ENCODE measurements at regions not wholly inside any gene's neighbourhood (a gene's known extent, or its start where the extent isn't known, plus 50 kb on each side); places are given as distances from the start of the nearest gene placed in this dataset.

GRCh38 chr20:12156252-12156651, 238.6 kb downstream of the BTBD3 start:
- no peak for ATAC-seq
- H3K4me1 Mint-ChIP-seq (ENCODE audit: low read depth), result no peaks in the 10 kb centered on the region
- no peak overlapping the region for H3K4me3 Mint-ChIP-seq
- DNase-seq, result no peak
- peaks cover 13% of the 10 kb centered on the region for H3K9me3 Mint-ChIP-seq
- no peaks in the 10 kb centered on the region for H3K36me3 Mint-ChIP-seq (ENCODE audit: insufficient read depth)
- H3K27me3 Mint-ChIP-seq (ENCODE audit: low read depth), result no peaks in the 10 kb centered on the region

- Mint-ChIP-seq H3K9me3 (peaks cover 9% of the 10 kb centered on the region), H3K4me3 (no peak overlapping the region), H3K4me1 (ENCODE audit: low read depth) (no peaks in the 10 kb centered on the region), H3K27me3 (ENCODE audit: low read depth) (no peaks in the 10 kb centered on the region), H3K36me3 (ENCODE audit: insufficient read depth) (no peaks in the 10 kb centered on the region)
- ATAC-seq, result no peak
- no peak for DNase-seq
Observed at GRCh38 chr20:12159261-12159660, 241.6 kb downstream of the BTBD3 start.

GRCh38 chr20:12161734-12162133, 244.0 kb downstream of the BTBD3 start:
- no peak for ATAC-seq

GRCh38 chr20:12166053-12166717, 248.5 kb downstream of the BTBD3 start:
- no peaks in the 10 kb centered on the region for H3K27me3 Mint-ChIP-seq (ENCODE audit: low read depth)
- no peak for DNase-seq
- H3K9me3 Mint-ChIP-seq, result peaks cover 14% of the 10 kb centered on the region
- H3K4me3 Mint-ChIP-seq, result no peak overlapping the region
- no peaks in the 10 kb centered on the region for H3K4me1 Mint-ChIP-seq (ENCODE audit: low read depth)
- no peak for ATAC-seq
- no peaks in the 10 kb centered on the region for H3K36me3 Mint-ChIP-seq (ENCODE audit: insufficient read depth)

More at GRCh38 chr20:12161734-12162133, 244.0 kb downstream of the BTBD3 start:
- Mint-ChIP-seq H3K27me3 (ENCODE audit: low read depth) (no peaks in the 10 kb centered on the region), H3K4me1 (ENCODE audit: low read depth) (no peaks in the 10 kb centered on the region), H3K36me3 (ENCODE audit: insufficient read depth) (no peaks in the 10 kb centered on the region), H3K4me3 (no peak overlapping the region), H3K9me3 (peaks cover 5% of the 10 kb centered on the region)
- no peak for DNase-seq

- no peak for ATAC-seq
- DNase-seq, result no peak
- Mint-ChIP-seq H3K4me3 (no peak overlapping the region), H3K9me3 (peaks cover 25% of the 10 kb centered on the region), H3K27me3 (ENCODE audit: low read depth) (no peaks in the 10 kb centered on the region), H3K36me3 (ENCODE audit: insufficient read depth) (no peaks in the 10 kb centered on the region), H3K4me1 (ENCODE audit: low read depth) (no peaks in the 10 kb centered on the region)
Observed at GRCh38 chr20:12170406-12170805, 252.7 kb downstream of the BTBD3 start.

GRCh38 chr20:12171923-12172524, 254.3 kb downstream of the BTBD3 start:
- ATAC-seq (no peak), DNase-seq (no peak)
- H3K4me1 Mint-ChIP-seq (ENCODE audit: low read depth), result no peaks in the 10 kb centered on the region
- H3K4me3 Mint-ChIP-seq, result no peak overlapping the region
- H3K36me3 Mint-ChIP-seq (ENCODE audit: insufficient read depth), result no peaks in the 10 kb centered on the region
- H3K9me3 Mint-ChIP-seq, result peaks cover 28% of the 10 kb centered on the region
- no peaks in the 10 kb centered on the region for H3K27me3 Mint-ChIP-seq (ENCODE audit: low read depth)

- no peak overlapping the region for H3K4me3 Mint-ChIP-seq
- H3K36me3 Mint-ChIP-seq (ENCODE audit: insufficient read depth), result no peaks in the 10 kb centered on the region
- ATAC-seq (no peak), DNase-seq (no peak)
- H3K9me3 Mint-ChIP-seq, result peaks cover 20% of the 10 kb centered on the region
- no peaks in the 10 kb centered on the region for H3K27me3 Mint-ChIP-seq (ENCODE audit: low read depth)
- H3K4me1 Mint-ChIP-seq (ENCODE audit: low read depth), result no peaks in the 10 kb centered on the region
Observed at GRCh38 chr20:12173347-12174012, 255.8 kb downstream of the BTBD3 start.

- no peak for DNase-seq
- no peaks in the 10 kb centered on the region for H3K36me3 Mint-ChIP-seq (ENCODE audit: insufficient read depth)
- H3K4me1 Mint-ChIP-seq (ENCODE audit: low read depth), result no peaks in the 10 kb centered on the region
- no peaks in the 10 kb centered on the region for H3K27me3 Mint-ChIP-seq (ENCODE audit: low read depth)
- peaks cover 23% of the 10 kb centered on the region for H3K9me3 Mint-ChIP-seq
- no peak for ATAC-seq
- H3K4me3 Mint-ChIP-seq, result no peak overlapping the region
Observed at GRCh38 chr20:12175538-12175937, 257.8 kb downstream of the BTBD3 start.

- Mint-ChIP-seq H3K36me3 (ENCODE audit: insufficient read depth) (no peaks in the 10 kb centered on the region), H3K9me3 (peaks cover 23% of the 10 kb centered on the region), H3K4me3 (no peak overlapping the region), H3K27me3 (ENCODE audit: low read depth) (no peaks in the 10 kb centered on the region), H3K4me1 (ENCODE audit: low read depth) (no peaks in the 10 kb centered on the region)
- ATAC-seq, result no peak
- no peak for DNase-seq
Observed at GRCh38 chr20:12177657-12178293, 260.1 kb downstream of the BTBD3 start.

- DNase-seq (no peak), ATAC-seq (no peak)
- Mint-ChIP-seq H3K9me3 (peaks cover 23% of the 10 kb centered on the region), H3K4me1 (ENCODE audit: low read depth) (no peaks in the 10 kb centered on the region), H3K27me3 (ENCODE audit: low read depth) (no peaks in the 10 kb centered on the region), H3K36me3 (ENCODE audit: insufficient read depth) (no peaks in the 10 kb centered on the region), H3K4me3 (no peak overlapping the region)
Observed at GRCh38 chr20:12179692-12180091, 262.0 kb downstream of the BTBD3 start.

- Mint-ChIP-seq H3K4me3 (no peak overlapping the region), H3K36me3 (ENCODE audit: insufficient read depth) (no peaks in the 10 kb centered on the region), H3K9me3 (peaks cover 18% of the 10 kb centered on the region), H3K27me3 (ENCODE audit: low read depth) (no peaks in the 10 kb centered on the region), H3K4me1 (ENCODE audit: low read depth) (no peaks in the 10 kb centered on the region)
- DNase-seq, result no peak
- no peak for ATAC-seq
Observed at GRCh38 chr20:12180107-12180661, 262.5 kb downstream of the BTBD3 start.

GRCh38 chr20:12198281-12198680, 280.6 kb downstream of the BTBD3 start:
- no peaks in the 10 kb centered on the region for H3K36me3 Mint-ChIP-seq (ENCODE audit: insufficient read depth)
- no peaks in the 10 kb centered on the region for H3K4me1 Mint-ChIP-seq (ENCODE audit: low read depth)
- ATAC-seq (no peak), DNase-seq (no peak)
- H3K4me3 Mint-ChIP-seq, result no peak overlapping the region
- H3K27me3 Mint-ChIP-seq (ENCODE audit: low read depth), result no peaks in the 10 kb centered on the region
- H3K9me3 Mint-ChIP-seq, result no peaks in the 10 kb centered on the region

GRCh38 chr20:12199703-12200102, 282.0 kb downstream of the BTBD3 start:
- no peaks in the 10 kb centered on the region for H3K27me3 Mint-ChIP-seq (ENCODE audit: low read depth)
- H3K4me3 Mint-ChIP-seq, result no peak overlapping the region
- H3K4me1 Mint-ChIP-seq (ENCODE audit: low read depth), result no peaks in the 10 kb centered on the region
- ATAC-seq (no peak), DNase-seq (no peak)
- H3K36me3 Mint-ChIP-seq (ENCODE audit: insufficient read depth), result no peaks in the 10 kb centered on the region
- no peaks in the 10 kb centered on the region for H3K9me3 Mint-ChIP-seq

- no peaks in the 10 kb centered on the region for H3K27me3 Mint-ChIP-seq (ENCODE audit: low read depth)
- H3K4me3 Mint-ChIP-seq, result no peak overlapping the region
- H3K36me3 Mint-ChIP-seq (ENCODE audit: insufficient read depth), result no peaks in the 10 kb centered on the region
- H3K4me1 Mint-ChIP-seq (ENCODE audit: low read depth), result no peaks in the 10 kb centered on the region
- no peak for DNase-seq
- ATAC-seq, result no peak
- H3K9me3 Mint-ChIP-seq, result peaks cover 3% of the 10 kb centered on the region
Observed at GRCh38 chr20:12201289-12201991, 283.7 kb downstream of the BTBD3 start.
